ENCODE measurements at regions not wholly inside any gene's neighbourhood (a gene's known extent, or its start where the extent isn't known, plus 50 kb on each side); places are given as distances from the start of the nearest gene placed in this dataset.
"Not testable (repeated sequence)": the region's sequence is repeated elsewhere in the genome, so short reads cannot be mapped to it uniquely, and the experiment has no call there.

DNA sequence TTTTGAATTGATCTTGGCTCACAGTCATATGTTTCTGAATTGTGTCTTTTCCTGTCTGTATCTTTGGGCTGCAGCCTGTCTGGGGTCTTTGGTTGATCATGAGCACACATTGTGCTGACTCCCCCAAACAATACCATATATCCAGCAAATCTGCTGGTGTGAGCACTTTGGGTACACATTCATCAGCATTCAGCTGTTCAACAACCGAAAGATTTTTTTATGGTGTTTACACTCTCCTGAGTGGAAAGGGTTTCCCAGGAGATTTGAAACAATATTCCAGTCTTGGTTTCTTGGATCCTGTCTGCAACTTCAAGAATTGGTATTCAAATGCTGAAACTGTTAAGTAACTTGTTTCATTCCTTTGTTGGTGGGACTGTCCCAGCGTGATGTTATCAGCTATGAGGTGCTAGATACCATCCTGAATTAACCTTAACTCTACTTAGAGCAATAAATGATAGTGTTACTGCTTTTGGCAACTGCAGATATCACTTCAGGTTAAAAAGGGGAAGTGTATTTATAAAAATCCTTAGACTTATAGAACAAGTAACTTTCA lies 78.4 kb upstream of the DIAPH3 start:
- ATAC-seq: no peak

DNA sequence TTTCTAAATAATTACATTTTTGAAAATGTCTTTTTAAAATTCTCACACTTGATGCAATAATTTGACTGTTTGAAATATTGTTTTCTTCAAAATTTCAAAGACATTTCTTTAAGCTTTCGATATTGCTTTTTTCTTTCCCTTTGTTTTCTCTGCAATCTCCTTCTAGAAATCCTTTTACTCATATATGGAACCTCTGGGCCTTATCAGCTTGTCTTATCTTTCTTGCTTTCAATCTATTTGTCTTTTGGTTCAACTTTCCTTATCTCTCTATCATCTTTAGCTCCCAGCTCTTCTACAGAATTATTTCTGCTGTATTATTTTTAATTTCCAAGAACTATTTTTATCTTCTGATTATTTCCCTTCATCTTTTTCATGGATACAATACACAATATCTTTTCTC lies 80.7 kb upstream of the DIAPH3 start:
- no peak for ATAC-seq
- no peak for TF ChIP-seq SNAI2 (CRISPR knock-in tag; IDR thresholded peaks at IDR 0.05)
- TF ChIP-seq, protein P1, sequence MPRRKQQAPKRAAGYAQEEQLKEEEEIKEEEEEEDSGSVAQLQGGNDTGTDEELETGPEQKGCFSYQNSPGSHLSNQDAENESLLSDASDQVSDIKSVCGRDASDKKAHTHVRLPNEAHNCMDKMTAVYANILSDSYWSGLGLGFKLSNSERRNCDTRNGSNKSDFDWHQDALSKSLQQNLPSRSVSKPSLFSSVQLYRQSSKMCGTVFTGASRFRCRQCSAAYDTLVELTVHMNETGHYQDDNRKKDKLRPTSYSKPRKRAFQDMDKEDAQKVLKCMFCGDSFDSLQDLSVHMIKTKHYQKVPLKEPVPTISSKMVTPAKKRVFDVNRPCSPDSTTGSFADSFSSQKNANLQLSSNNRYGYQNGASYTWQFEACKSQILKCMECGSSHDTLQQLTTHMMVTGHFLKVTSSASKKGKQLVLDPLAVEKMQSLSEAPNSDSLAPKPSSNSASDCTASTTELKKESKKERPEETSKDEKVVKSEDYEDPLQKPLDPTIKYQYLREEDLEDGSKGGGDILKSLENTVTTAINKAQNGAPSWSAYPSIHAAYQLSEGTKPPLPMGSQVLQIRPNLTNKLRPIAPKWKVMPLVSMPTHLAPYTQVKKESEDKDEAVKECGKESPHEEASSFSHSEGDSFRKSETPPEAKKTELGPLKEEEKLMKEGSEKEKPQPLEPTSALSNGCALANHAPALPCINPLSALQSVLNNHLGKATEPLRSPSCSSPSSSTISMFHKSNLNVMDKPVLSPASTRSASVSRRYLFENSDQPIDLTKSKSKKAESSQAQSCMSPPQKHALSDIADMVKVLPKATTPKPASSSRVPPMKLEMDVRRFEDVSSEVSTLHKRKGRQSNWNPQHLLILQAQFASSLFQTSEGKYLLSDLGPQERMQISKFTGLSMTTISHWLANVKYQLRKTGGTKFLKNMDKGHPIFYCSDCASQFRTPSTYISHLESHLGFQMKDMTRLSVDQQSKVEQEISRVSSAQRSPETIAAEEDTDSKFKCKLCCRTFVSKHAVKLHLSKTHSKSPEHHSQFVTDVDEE (CRISPR knock-in tag; IDR thresholded peaks at IDR 0.05): no peak
- no peak for TF ChIP-seq RARB (CRISPR knock-in tag; IDR thresholded peaks at IDR 0.05)
- TF ChIP-seq, protein P2, sequence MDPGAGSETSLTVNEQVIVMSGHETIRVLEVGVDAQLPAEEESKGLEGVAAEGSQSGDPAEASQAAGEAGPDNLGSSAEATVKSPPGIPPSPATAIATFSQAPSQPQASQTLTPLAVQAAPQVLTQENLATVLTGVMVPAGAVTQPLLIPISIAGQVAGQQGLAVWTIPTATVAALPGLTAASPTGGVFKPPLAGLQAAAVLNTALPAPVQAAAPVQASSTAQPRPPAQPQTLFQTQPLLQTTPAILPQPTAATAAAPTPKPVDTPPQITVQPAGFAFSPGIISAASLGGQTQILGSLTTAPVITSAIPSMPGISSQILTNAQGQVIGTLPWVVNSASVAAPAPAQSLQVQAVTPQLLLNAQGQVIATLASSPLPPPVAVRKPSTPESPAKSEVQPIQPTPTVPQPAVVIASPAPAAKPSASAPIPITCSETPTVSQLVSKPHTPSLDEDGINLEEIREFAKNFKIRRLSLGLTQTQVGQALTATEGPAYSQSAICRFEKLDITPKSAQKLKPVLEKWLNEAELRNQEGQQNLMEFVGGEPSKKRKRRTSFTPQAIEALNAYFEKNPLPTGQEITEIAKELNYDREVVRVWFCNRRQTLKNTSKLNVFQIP (CRISPR knock-in tag; IDR thresholded peaks at IDR 0.05; ENCODE audit: borderline replicate concordance, low read depth): no peak
- no peak for TF ChIP-seq GLIS3 (CRISPR knock-in tag; IDR thresholded peaks at IDR 0.05)
- no peak for TF ChIP-seq ARNTL (CRISPR knock-in tag; IDR thresholded peaks at IDR 0.05; ENCODE audit: borderline replicate concordance, low read depth)
- no peak for TF ChIP-seq ZC3H10 (CRISPR knock-in tag; IDR thresholded peaks at IDR 0.05)
- TF ChIP-seq ZNF565 (CRISPR knock-in tag; conservative IDR thresholded peaks at IDR 0.05; ENCODE audit: low read depth): no peak
- TF ChIP-seq BACH2 (CRISPR knock-in tag; IDR thresholded peaks at IDR 0.05; ENCODE audit: borderline replicate concordance): no peak
- no peak for TF ChIP-seq ZFP3 (CRISPR knock-in tag; IDR thresholded peaks at IDR 0.05)
- no peak for TF ChIP-seq CSDC2 (CRISPR knock-in tag; IDR thresholded peaks at IDR 0.05)
- TF ChIP-seq, protein P3, sequence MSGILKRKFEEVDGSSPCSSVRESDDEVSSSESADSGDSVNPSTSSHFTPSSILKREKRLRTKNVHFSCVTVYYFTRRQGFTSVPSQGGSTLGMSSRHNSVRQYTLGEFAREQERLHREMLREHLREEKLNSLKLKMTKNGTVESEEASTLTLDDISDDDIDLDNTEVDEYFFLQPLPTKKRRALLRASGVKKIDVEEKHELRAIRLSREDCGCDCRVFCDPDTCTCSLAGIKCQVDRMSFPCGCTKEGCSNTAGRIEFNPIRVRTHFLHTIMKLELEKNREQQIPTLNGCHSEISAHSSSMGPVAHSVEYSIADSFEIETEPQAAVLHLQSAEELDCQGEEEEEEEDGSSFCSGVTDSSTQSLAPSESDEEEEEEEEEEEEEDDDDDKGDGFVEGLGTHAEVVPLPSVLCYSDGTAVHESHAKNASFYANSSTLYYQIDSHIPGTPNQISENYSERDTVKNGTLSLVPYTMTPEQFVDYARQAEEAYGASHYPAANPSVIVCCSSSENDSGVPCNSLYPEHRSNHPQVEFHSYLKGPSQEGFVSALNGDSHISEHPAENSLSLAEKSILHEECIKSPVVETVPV (CRISPR knock-in tag; IDR thresholded peaks at IDR 0.05): no peak

More for the DNA sequence above, 78.4 kb upstream of the DIAPH3 start:
- TF ChIP-seq, protein P4, sequence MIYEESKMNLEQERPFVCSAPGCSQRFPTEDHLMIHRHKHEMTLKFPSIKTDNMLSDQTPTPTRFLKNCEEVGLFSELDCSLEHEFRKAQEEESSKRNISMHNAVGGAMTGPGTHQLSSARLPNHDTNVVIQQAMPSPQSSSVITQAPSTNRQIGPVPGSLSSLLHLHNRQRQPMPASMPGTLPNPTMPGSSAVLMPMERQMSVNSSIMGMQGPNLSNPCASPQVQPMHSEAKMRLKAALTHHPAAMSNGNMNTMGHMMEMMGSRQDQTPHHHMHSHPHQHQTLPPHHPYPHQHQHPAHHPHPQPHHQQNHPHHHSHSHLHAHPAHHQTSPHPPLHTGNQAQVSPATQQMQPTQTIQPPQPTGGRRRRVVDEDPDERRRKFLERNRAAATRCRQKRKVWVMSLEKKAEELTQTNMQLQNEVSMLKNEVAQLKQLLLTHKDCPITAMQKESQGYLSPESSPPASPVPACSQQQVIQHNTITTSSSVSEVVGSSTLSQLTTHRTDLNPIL (CRISPR knock-in tag; IDR thresholded peaks at IDR 0.05; ENCODE audit: low read depth): no peak
- TF ChIP-seq, protein P2 (CRISPR knock-in tag; IDR thresholded peaks at IDR 0.05; ENCODE audit: borderline replicate concordance, low read depth): no peak
- TF ChIP-seq ZNF565 (CRISPR knock-in tag; conservative IDR thresholded peaks at IDR 0.05; ENCODE audit: low read depth) (no peak), SNAI2 (CRISPR knock-in tag; IDR thresholded peaks at IDR 0.05) (no peak), PPARA (CRISPR knock-in tag; IDR thresholded peaks at IDR 0.05; ENCODE audit: borderline replicate concordance) (no peak), TCF4 (CRISPR knock-in tag; IDR thresholded peaks at IDR 0.05; ENCODE audit: borderline replicate concordance) (no peak), ARNTL (CRISPR knock-in tag; IDR thresholded peaks at IDR 0.05; ENCODE audit: borderline replicate concordance, low read depth) (no peak), BACH2 (CRISPR knock-in tag; IDR thresholded peaks at IDR 0.05; ENCODE audit: borderline replicate concordance) (no peak), ESRRG (CRISPR knock-in tag; IDR thresholded peaks at IDR 0.05) (no peak), GLIS3 (CRISPR knock-in tag; IDR thresholded peaks at IDR 0.05) (no peak), ZFP30 (CRISPR knock-in tag; IDR thresholded peaks at IDR 0.05) (no peak), ZC3H10 (CRISPR knock-in tag; IDR thresholded peaks at IDR 0.05) (no peak), ZNF70 (CRISPR knock-in tag; IDR thresholded peaks at IDR 0.05) (no peak)
- TF ChIP-seq, protein P3 (CRISPR knock-in tag; IDR thresholded peaks at IDR 0.05): no peak
- TF ChIP-seq, protein P5, sequence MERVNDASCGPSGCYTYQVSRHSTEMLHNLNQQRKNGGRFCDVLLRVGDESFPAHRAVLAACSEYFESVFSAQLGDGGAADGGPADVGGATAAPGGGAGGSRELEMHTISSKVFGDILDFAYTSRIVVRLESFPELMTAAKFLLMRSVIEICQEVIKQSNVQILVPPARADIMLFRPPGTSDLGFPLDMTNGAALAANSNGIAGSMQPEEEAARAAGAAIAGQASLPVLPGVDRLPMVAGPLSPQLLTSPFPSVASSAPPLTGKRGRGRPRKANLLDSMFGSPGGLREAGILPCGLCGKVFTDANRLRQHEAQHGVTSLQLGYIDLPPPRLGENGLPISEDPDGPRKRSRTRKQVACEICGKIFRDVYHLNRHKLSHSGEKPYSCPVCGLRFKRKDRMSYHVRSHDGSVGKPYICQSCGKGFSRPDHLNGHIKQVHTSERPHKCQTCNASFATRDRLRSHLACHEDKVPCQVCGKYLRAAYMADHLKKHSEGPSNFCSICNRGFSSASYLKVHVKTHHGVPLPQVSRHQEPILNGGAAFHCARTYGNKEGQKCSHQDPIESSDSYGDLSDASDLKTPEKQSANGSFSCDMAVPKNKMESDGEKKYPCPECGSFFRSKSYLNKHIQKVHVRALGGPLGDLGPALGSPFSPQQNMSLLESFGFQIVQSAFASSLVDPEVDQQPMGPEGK (CRISPR knock-in tag; IDR thresholded peaks at IDR 0.05; ENCODE audit: borderline replicate concordance): no peak

DNA sequence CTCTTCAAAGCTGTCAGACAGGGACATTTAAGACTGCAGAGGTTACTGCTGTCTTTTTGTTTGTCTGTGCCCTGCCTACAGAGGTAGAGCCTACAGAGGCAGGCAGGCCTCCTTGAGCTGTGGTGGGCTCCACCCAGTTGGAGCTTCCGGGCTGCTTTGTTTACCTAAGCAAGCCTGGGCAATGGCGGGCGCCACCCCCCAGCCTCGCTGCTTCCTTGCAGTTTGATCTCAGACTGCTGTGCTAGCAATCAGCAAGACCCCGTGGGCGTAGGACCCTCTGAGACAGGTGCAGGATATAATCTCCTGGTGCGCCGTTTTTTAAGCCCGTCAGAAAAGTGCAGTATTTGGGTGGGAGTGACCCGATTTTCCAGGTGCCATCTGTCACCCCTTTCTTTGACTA lies 87.7 kb upstream of the DIAPH3 start:
- not testable (repeated sequence) for ATAC-seq
